PFSK-1 (cell line): ENCODE measurements at regions not wholly inside any gene's neighbourhood (a gene's known extent, or its start where the extent isn't known, plus 50 kb on each side); places are given as distances from the start of the nearest gene placed in this dataset.

ENCODE experiments used
- FOXP2 ChIP-seq: optimal IDR thresholded peaks from 2 replicates; pipeline ENCODE3; 2011; ENCODE audit warnings: borderline replicate concordance, control low read depth, inconsistent platforms; ENCODE audit not compliant: insufficient read depth; ENCODE audit errors: extremely low read length, extremely low read depth
- POLR2AphosphoS5 ChIP-seq: IDR thresholded peaks from 2 replicates; pipeline ENCODE4 v1.6.1; 2012; ENCODE audit warnings: low read depth, mild to moderate bottlenecking, control low read depth, low read length, moderate library complexity
- REST ChIP-seq, 2 experiments: IDR thresholded peaks; 2 replicates each; pipeline versions ENCODE4 v1.6.1 to v1.8.0; 2011 to 2012; ENCODE audit warnings: low read depth in 2 of 2, low read length in 2 of 2, control low read depth in 1 of 2, inconsistent platforms in 1 of 2, mild to moderate bottlenecking in 1 of 2, moderate library complexity in 1 of 2; ENCODE audit not compliant: insufficient read depth in 1 of 2
- SIN3A ChIP-seq: IDR thresholded peaks from 2 replicates; pipeline ENCODE4 v1.6.1; 2012; ENCODE audit warnings: mild to moderate bottlenecking, low read length, moderate library complexity, borderline replicate concordance; ENCODE audit not compliant: insufficient read depth
- TAF1 ChIP-seq: IDR thresholded peaks from 2 replicates; pipeline ENCODE4 v1.6.1; 2012; ENCODE audit warnings: low read length, control low read depth, borderline replicate concordance; ENCODE audit not compliant: insufficient read depth

DNA sequence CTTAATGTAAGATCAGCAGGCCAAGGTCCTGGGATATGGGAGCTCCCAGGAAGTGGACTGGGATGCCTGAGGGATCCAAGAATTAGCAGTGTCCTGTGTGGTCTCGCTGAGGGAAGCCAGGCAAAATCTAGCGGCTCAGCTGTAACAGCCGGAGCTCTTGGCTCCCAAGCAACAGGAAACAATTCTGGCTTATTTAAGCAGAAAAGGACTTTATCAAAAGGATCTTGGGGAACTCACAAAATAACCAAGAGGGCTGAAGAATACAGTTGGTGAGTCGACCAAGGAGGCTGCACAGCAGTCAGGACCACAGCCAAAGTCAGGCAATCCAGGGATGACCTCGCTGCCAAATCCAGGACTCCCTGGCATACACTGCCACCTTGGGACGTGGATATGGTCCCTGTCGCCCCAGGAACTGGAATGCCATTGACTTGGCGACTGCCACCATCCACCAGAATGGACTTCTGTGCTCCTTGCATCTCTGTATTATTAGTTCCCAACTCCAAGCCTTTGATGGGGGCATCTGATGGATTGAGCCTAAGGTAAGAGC, 165.3 kb upstream of the BCOR start:
- no peak for TF ChIP-seq POLR2AphosphoS5
- no peak for TF ChIP-seq SIN3A
- no peak for TF ChIP-seq REST (IDR thresholded peaks at IDR 0.05; ENCODE audit: insufficient read depth in 1 of 2, low read depth in 2 of 2, low read length in 2 of 2)
- no peak for TF ChIP-seq TAF1
- no peak for TF ChIP-seq FOXP2

GRCh38 chrX:40262157-40263013, 164.6 kb upstream of the BCOR start:
- TF ChIP-seq FOXP2: no peak

GRCh38 chrX:40261833-40262156, 164.0 kb upstream of the BCOR start:
- TF ChIP-seq SIN3A (no peak), REST (IDR thresholded peaks at IDR 0.05; ENCODE audit: insufficient read depth in 1 of 2, low read depth in 2 of 2, low read length in 2 of 2) (no peak), POLR2AphosphoS5 (no peak), FOXP2 (no peak), TAF1 (no peak)

- TF ChIP-seq SIN3A (no peak), POLR2AphosphoS5 (no peak), TAF1 (no peak), REST (IDR thresholded peaks at IDR 0.05; ENCODE audit: insufficient read depth in 1 of 2, low read depth in 2 of 2, low read length in 2 of 2) (no peak), FOXP2 (no peak)
These were observed 162.5 kb upstream of the BCOR start for GRCh38 chrX:40260146-40260747.

DNA sequence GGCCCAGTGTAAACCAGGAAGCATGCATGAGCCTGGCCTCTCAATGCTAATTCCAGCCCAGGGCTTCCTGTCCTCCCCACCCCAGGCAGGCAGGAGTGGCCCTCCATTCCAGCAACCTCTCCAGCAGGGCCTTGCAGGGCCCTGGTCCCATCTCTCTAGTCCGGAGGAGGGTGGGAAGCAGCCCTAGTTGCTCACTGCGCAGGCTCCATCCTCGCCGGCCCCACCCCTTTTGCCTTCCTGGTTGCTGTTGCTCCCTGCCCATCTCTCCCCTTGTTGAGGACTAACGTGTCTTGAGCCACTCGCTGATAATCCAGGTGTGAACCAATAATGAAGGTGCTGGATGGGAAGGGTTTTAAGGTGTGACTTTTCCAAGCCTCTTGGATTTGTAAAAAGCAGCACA, 161.2 kb upstream of the BCOR start:
- TF ChIP-seq FOXP2 (no peak), POLR2AphosphoS5 (no peak), REST (IDR thresholded peaks at IDR 0.05; ENCODE audit: insufficient read depth in 1 of 2, low read depth in 2 of 2, low read length in 2 of 2) (no peak), SIN3A (no peak), TAF1 (no peak)
